BE2C (cell line): ENCODE measurements at regions not wholly inside any gene's neighbourhood (a gene's known extent, or its start where the extent isn't known, plus 50 kb on each side); places are given as distances from the start of the nearest gene placed in this dataset.
A peak's percentile ranks its signal among the peaks of the same experiment; 100 is the strongest.
"Not testable (repeated sequence)": the region's sequence is repeated elsewhere in the genome, so short reads cannot be mapped to it uniquely, and the experiment has no call there.

Source experiments
- DNase-seq: peaks from one replicate; pipeline ENCODE4 v3.0.0-alpha.2; 2020
- H3K27me3 ChIP-seq: fragments of 250-450 bp; sonication (Bioruptor Pico); 2 replicates; pipeline ENCODE4 v1.5.1; 2020; ENCODE audit warnings: mild to moderate bottlenecking
- H3K36me3 ChIP-seq: fragments of 250-450 bp; sonication (Bioruptor Pico); 2 replicates; pipeline ENCODE4 v1.5.1; 2020; ENCODE audit warnings: mild to moderate bottlenecking
- H3K4me1 ChIP-seq: fragments of 250-450 bp; sonication (Bioruptor Pico); 2 replicates; pipeline ENCODE4 v1.5.1; 2020
- H3K4me3 ChIP-seq: 2 replicates; pipeline ENCODE4 v1.5.1; 2011; ENCODE audit warnings: low read depth, low read length
- H3K9me3 ChIP-seq: fragments of 250-450 bp; sonication (Bioruptor Pico); 2 replicates; pipeline ENCODE4 v1.5.1; 2020
- TF ChIP-seq, protein P1 (sequence below): IDR thresholded peaks from 2 replicates; pipeline ENCODE4 v1.5.1; 2012; ENCODE audit warnings: mild to moderate bottlenecking, low read depth, low read length

DNA sequence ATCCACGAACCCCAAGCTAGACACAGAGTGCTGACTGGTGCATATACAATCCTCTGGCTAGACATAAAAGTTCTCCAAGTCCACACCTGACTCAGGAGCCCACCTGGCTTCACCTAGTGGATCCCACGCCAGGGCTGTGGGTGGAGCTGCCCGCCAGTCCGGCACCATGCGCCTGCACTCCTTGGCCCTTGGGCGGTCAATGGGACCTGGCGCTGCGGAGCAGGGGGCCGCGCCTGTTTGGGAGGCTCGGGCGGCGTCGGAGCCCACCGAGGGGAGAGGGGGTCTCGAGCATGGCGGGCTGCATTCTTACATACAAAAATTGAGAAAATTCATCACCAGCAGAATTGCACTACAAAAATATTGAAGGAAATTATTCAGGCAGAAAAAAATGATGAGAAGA is 120.7 kb upstream of the FAN1 start:
- Histone ChIP-seq H3K27me3 (no peaks in the 10 kb centered on the region), H3K36me3 (no peaks in the 10 kb centered on the region), H3K4me1 (no peaks in the 10 kb centered on the region), H3K4me3 (no peak overlapping the region), H3K9me3 (no peaks in the 10 kb centered on the region)
- DNase-seq: no peak
- TF ChIP-seq, protein P1, sequence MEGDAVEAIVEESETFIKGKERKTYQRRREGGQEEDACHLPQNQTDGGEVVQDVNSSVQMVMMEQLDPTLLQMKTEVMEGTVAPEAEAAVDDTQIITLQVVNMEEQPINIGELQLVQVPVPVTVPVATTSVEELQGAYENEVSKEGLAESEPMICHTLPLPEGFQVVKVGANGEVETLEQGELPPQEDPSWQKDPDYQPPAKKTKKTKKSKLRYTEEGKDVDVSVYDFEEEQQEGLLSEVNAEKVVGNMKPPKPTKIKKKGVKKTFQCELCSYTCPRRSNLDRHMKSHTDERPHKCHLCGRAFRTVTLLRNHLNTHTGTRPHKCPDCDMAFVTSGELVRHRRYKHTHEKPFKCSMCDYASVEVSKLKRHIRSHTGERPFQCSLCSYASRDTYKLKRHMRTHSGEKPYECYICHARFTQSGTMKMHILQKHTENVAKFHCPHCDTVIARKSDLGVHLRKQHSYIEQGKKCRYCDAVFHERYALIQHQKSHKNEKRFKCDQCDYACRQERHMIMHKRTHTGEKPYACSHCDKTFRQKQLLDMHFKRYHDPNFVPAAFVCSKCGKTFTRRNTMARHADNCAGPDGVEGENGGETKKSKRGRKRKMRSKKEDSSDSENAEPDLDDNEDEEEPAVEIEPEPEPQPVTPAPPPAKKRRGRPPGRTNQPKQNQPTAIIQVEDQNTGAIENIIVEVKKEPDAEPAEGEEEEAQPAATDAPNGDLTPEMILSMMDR: no peak

GRCh38 chr15:30788595-30788994 is 115.1 kb upstream of the FAN1 start:
- H3K36me3 ChIP-seq: no peaks in the 10 kb centered on the region
- no peak for DNase-seq
- H3K9me3 ChIP-seq: no peaks in the 10 kb centered on the region
- H3K4me1 ChIP-seq: no peaks in the 10 kb centered on the region; the same call in 1 of the 2 replicates
- no peaks in the 10 kb centered on the region for H3K27me3 ChIP-seq
- no peak overlapping the region for H3K4me3 ChIP-seq
- TF ChIP-seq, protein P1: no peak

DNA sequence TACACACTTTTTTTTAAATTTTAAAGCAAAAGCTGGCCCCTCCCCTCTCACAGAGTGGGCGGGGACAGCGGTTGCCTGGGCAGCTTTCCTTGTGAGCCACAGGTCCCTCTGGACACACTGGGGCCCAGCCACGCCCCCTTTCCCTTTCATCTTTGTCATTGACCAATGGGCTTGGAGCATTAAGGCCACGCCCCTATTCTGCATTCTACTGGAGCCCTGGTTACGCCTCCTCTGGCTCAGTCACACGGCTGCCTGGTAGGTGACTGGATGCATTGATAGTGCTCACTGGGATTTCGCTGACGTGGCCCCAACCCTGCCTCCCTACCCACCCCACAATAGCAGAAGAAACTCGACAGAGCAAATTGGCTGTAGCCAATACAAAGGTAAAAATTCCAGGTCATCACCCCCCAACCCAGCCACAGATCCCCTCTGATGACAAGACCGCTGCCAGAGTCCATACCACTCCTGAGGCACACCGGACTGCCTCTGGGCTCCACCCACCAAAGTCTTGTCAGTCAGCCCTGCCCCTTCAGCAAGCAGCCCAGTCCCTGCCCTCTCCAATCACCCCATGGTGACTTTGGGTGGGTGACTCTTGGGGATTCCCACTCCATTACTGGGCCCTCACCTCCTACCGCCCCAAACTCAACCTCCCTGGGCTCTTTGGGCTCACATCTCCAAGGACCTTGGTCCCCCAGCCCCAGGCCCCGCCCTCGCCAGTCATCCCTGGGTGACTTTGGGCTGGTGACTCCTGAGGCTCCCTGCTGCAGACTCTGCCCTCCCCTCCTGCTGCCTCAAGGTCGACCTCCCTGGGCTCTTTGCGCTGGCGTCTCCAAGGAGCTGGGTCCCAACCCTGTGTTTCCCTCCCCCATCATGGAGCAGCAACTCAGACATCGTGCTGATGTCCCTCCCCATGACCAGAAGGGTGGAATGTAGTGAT is 112.2 kb upstream of the FAN1 start:
- H3K36me3 ChIP-seq: no peaks in the 10 kb centered on the region
- DNase-seq: peak; percentile 95

DNA sequence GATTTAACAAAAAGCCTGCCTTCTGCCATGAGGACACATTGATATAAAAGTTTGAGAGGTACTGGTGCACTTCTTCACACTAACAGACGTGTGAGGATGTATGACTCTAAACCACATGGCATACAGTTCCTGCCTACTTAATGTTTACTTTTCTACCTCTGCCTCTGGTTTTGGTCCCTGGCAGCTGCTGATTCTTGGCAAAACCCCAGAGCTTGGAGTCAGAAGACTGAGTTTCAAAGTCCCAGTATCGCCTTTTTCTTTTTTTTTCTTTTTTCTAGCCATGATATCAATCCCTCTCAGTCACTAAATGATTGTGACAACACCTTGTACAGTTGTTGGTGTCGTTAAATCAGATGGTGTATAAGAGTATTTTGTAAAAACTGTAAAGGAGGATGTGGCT is 110.9 kb upstream of the FAN1 start:
- not testable (repeated sequence) for H3K27me3 ChIP-seq, DNase-seq, H3K4me3 ChIP-seq, H3K36me3 ChIP-seq, H3K4me1 ChIP-seq, H3K9me3 ChIP-seq

More for the DNA sequence above, 112.2 kb upstream of the FAN1 start:
- Histone ChIP-seq H3K4me3 (no peak overlapping the region), H3K27me3 (no peaks in the 10 kb centered on the region), H3K4me1 (no peaks in the 10 kb centered on the region; the same call in 1 of the 2 replicates), H3K9me3 (no peaks in the 10 kb centered on the region)
- TF ChIP-seq, protein P1: no peak

GRCh38 chr15:30794388-30794787 is 109.3 kb upstream of the FAN1 start:
- Histone ChIP-seq H3K36me3 (no peaks in the 10 kb centered on the region), H3K4me1 (no peaks in the 10 kb centered on the region; the same call in 1 of the 2 replicates), H3K4me3 (no peak overlapping the region), H3K27me3 (no peaks in the 10 kb centered on the region), H3K9me3 (no peaks in the 10 kb centered on the region)
- no peak for DNase-seq
- TF ChIP-seq, protein P1: no peak

- DNase-seq: not testable (repeated sequence)
Observed at GRCh38 chr15:30799565-30799964, 104.2 kb upstream of the FAN1 start.

More at GRCh38 chr15:30799565-30799964, 104.2 kb upstream of the FAN1 start:
- H3K4me1 ChIP-seq, H3K4me3 ChIP-seq, H3K27me3 ChIP-seq, H3K36me3 ChIP-seq, H3K9me3 ChIP-seq: not testable (repeated sequence)
- TF ChIP-seq, protein P1: 0 out of 2 replicates have a peak, but pooled peaks have one; percentile 29
